Aorta (tissue), 5 donors: ENCODE measurements at regions not wholly inside any gene's neighbourhood (a gene's known extent, or its start where the extent isn't known, plus 50 kb on each side); places are given as distances from the start of the nearest gene placed in this dataset.
"Not testable (repeated sequence)": the region's sequence is repeated elsewhere in the genome, so short reads cannot be mapped to it uniquely, and the experiment has no call there.

Experiments used
- ATAC-seq: fragments of 200-7000 bp; cut with Tn5 transposase; one replicate; pipeline ENCODE4 v1.9.1; 2022; ENCODE audit warnings: moderate library complexity; ENCODE audit not compliant: low FRiP score
- DNase-seq, 2 donors: peaks; one replicate each; pipeline ENCODE4 v3.0.0-alpha.2; 2020
- H3K27ac ChIP-seq, 2 donors: one replicate each; pipeline ENCODE4 v1.5.1; 2013; ENCODE audit warnings: low read length in 2 of 2, mild to moderate bottlenecking in 2 of 2, moderate library complexity in 2 of 2, control low read depth in 1 of 2, inconsistent platforms in 1 of 2, low read depth in 1 of 2
- H3K27me3 ChIP-seq, 2 donors: one replicate each; pipeline ENCODE4 v1.6.1; 2013; ENCODE audit warnings: control low read depth in 1 of 2, low read length in 1 of 2, mild to moderate bottlenecking in 1 of 2, moderate library complexity in 1 of 2; ENCODE audit not compliant: insufficient read depth in 2 of 2, control insufficient read depth in 1 of 2
- H3K36me3 ChIP-seq, 2 donors: one replicate each; pipeline ENCODE4 v1.6.1; 2013; ENCODE audit warnings: control low read depth in 1 of 2, low read length in 1 of 2, mild to moderate bottlenecking in 1 of 2; ENCODE audit not compliant: insufficient read depth in 2 of 2, control insufficient read depth in 1 of 2
- H3K4me1 ChIP-seq, 2 donors: one replicate each; pipeline ENCODE4 v1.6.1; 2013; ENCODE audit warnings: low read length in 2 of 2, control low read depth in 1 of 2, mild to moderate bottlenecking in 1 of 2, moderate library complexity in 1 of 2; ENCODE audit not compliant: insufficient read depth in 2 of 2, control insufficient read depth in 1 of 2
- H3K4me3 ChIP-seq, 2 donors: one replicate each; pipeline ENCODE4 v1.5.1; 2013; ENCODE audit warnings: low read length in 2 of 2, control low read depth in 1 of 2, mild to moderate bottlenecking in 1 of 2
- H3K9me3 ChIP-seq: one replicate; pipeline ENCODE4 v1.6.1; 2013; ENCODE audit warnings: mild to moderate bottlenecking, low read length; ENCODE audit not compliant: control insufficient read depth
- WGBS, 2 donors: extraction: QIAGEN DNeasy Blood & Tissue Kit; methylation state at CpG; one replicate each; pipeline ENCODE4 v1.1.7; 2013; 5-methylcytosine and 5-hydroxymethylcytosine counted together
- intact Hi-C, 2 donors: fragments of 100-400 bp; cut with DNase I; formaldehyde crosslinking; loops; one replicate each; pipeline versions ENCODE4 v1.14.2 to v1.15.0; 2022
- donor health status: healthy with polysubstance abuse.
- donor health status: Bipolar disorder and iron deficiency.
- donor health status: DM: no; HTN: no; CAD: no.
- donor health status: DM: no; HTN: no; CAD: no.
- donor health status: DM: yes; HTN: yes; CAD: no.

DNA sequence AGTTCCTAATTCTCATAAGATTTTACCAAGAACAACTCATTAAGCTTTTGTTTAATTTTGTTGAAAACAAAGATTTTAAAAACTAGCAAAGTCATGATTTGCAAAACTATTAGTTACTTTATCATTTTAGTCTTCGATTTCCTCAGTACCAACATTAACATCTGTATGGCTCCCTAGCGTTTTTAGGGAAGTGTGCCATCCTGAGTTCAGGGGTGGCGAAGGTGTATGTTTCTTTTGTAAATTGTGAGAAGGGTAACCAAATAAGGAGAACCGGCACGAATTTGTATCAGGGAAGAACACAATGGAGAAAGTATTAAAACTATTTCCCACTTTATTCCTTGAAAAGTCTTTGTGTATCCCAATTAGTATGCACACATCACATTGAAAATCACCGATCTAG is 419.9 kb downstream of the DSC3 start:
- Histone ChIP-seq H3K27me3 (no peaks in the 10 kb centered on the region), H3K36me3 (no peaks in the 10 kb centered on the region), H3K4me1 (no peaks in the 10 kb centered on the region), H3K27ac (no peak overlapping the region), H3K9me3 (no peaks in the 10 kb centered on the region), H3K4me3 (no peak overlapping the region)
- ATAC-seq (no peak), DNase-seq (no peak)
- 54 to 55% methylated on average over 6 of the region's 6 CpGs for WGBS, 2 donors
- intact Hi-C loops: no loop called here

DNA sequence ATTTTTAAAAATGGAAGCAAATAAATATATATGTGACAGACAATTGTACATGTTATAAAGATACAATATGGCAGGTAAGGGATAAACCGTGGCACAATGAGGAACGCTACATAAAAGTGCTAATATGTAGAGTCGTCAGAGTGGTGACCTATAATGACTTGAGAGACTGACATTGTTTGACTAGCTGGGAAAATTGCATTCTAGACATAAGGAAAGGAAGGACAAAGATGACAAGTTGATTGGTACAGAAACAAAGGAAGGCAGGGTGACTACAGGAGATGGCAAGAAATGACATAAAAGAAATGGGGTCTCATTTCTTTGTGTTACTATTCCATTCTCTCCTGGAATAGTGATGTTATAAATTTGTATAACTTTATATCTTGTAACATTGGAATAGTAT is 420.4 kb downstream of the DSC3 start:
- intact Hi-C loops: no loop called here
- no peaks in the 10 kb centered on the region for H3K4me1 ChIP-seq
- no peak for ATAC-seq
- no peak overlapping the region for H3K27ac ChIP-seq
- no peaks in the 10 kb centered on the region for H3K9me3 ChIP-seq
- WGBS, 2 donors: 89 to 92% methylated on average over 3 of the region's 3 CpGs
- H3K36me3 ChIP-seq: no peaks in the 10 kb centered on the region
- H3K4me3 ChIP-seq: no peak overlapping the region
- no peak for DNase-seq
- H3K27me3 ChIP-seq: no peaks in the 10 kb centered on the region

DNA sequence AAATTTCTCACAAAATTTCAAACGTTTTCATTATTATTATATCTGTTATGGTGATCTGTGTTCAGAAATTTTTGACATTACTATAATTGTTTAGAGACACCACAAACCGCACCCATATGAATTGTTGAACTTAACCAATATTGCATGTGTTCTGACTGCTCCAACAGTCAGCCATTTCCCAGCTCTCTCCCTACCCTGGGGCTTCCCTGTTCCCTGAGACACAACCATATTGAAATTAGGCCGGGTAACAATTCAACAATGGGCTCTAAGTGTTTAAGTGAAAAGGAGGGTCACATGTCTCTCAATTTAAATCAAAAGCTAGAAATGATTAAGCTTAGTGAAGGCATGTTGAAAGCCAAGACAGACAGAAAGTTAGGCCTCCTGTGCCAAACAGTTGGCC is 424.0 kb downstream of the DSC3 start:
- intact Hi-C loops: no loop called here
- WGBS, 2 donors: 75 to 78% methylated on average over 3 of the region's 3 CpGs
- ATAC-seq: no peak
- no peaks in the 10 kb centered on the region for H3K36me3 ChIP-seq
- no peak overlapping the region for H3K27ac ChIP-seq
- no peaks in the 10 kb centered on the region for H3K27me3 ChIP-seq
- no peaks in the 10 kb centered on the region for H3K9me3 ChIP-seq
- DNase-seq: no peak
- H3K4me3 ChIP-seq: no peak overlapping the region
- H3K4me1 ChIP-seq: no peaks in the 10 kb centered on the region

DNA sequence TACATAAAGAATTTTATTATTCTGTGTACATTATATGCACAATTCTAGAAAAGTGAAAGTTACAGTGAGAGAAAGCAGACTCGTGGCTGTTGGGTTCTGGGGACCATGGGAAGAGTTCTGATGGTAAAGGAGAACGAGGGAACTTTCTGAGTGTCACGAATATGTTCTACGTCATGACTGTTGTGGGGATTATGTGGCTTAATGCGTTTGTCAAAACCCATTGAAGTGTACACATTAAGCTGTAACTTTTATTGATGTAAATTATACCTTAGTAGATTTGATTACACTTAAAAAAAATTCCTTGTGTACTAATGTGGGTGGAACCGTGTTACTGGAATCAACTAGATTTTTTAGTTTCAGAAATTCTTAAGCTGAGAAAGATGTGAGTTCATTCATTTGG is 426.1 kb downstream of the DSC3 start:
- Histone ChIP-seq H3K27ac (no peak overlapping the region), H3K27me3 (no peaks in the 10 kb centered on the region), H3K36me3 (no peaks in the 10 kb centered on the region), H3K4me1 (no peaks in the 10 kb centered on the region), H3K9me3 (no peaks in the 10 kb centered on the region), H3K4me3 (no peak overlapping the region)
- intact Hi-C loops: no loop called here
- no peak for DNase-seq
- 85 to 89% methylated on average over 6 of the region's 6 CpGs for whole genome bisulfite sequencing, 2 donors
- no peak for ATAC-seq

DNA sequence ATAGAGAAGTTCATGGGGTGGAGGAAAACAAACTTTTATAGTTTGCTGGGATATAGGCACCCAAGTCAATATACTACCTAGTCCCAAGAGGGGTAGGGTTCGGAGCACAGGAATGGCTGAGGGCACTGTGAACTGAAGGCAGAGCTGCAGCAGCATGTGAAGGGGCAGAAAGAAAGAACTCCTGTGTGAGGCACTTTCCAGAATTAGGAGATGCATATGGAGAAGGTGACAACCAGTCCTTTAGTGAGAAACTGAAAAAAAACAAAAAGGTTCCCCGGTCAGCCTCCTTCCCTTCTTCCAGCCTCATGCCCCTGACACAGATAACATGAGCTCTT is 429.1 kb downstream of the DSC3 start:
- no peak overlapping the region for H3K4me3 ChIP-seq
- H3K27ac ChIP-seq: no peak overlapping the region
- DNase-seq: no peak
- H3K4me1 ChIP-seq: no peaks in the 10 kb centered on the region
- H3K27me3 ChIP-seq: no peaks in the 10 kb centered on the region
- intact Hi-C loops: no loop called here
- no peak for ATAC-seq
- 42 to 56% methylated on average over 2 of the region's 2 CpGs for WGBS, 2 donors
- H3K9me3 ChIP-seq: no peaks in the 10 kb centered on the region
- no peaks in the 10 kb centered on the region for H3K36me3 ChIP-seq

DNA sequence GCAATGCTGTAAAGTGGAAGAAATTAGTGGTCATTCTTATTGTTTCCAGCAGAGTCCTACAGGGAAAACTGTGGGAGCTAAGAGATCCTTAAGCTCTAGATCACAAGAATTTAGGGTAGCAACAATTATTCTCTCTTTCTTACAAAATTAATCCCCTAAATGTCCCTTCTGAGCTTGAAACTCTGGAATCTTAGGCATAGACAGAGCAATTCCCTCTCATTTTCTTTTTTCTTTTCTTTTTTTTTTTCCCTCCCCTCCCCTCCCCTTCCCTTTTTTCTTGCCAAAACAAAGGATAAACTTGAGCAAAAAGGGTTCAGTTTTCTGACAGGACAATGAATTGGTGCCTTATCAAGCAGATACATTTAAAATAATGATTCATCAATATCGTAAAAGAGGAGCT is 441.0 kb downstream of the DSC3 start:
- ATAC-seq (no peak), DNase-seq (no peak)
- intact Hi-C loops: no loop called here
- Histone ChIP-seq H3K27ac (no peak overlapping the region), H3K4me3 (no peak overlapping the region), H3K4me1 (no peaks in the 10 kb centered on the region), H3K9me3 (no peaks in the 10 kb centered on the region), H3K27me3 (no peaks in the 10 kb centered on the region), H3K36me3 (no peaks in the 10 kb centered on the region)
- WGBS, 2 donors: 36 to 63% methylated on average over 1 of the region's 1 CpG

DNA sequence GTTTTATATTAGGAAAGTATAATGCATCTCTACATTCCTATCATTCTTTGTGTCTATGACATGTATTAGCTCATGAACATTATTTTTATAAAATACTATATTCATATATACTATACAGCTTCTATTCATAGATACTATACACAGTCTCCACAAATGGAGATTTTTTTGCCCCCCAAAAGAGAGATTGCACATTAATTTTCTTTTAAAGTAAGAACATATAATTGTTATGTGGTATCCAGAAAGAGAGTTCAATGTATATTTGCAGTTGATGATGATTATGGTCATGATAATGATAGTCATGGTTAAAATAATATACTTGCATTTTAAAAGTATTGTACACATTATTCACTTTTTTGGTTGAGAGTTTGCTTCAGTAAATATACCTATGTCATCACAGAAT is 445.3 kb downstream of the DSC3 start:
- Histone ChIP-seq H3K27ac (no peak overlapping the region), H3K9me3 (no peaks in the 10 kb centered on the region), H3K4me1 (no peaks in the 10 kb centered on the region), H3K27me3 (no peaks in the 10 kb centered on the region), H3K4me3 (no peak overlapping the region), H3K36me3 (no peaks in the 10 kb centered on the region)
- intact Hi-C loops: no loop called here
- ATAC-seq (no peak), DNase-seq (no peak)

DNA sequence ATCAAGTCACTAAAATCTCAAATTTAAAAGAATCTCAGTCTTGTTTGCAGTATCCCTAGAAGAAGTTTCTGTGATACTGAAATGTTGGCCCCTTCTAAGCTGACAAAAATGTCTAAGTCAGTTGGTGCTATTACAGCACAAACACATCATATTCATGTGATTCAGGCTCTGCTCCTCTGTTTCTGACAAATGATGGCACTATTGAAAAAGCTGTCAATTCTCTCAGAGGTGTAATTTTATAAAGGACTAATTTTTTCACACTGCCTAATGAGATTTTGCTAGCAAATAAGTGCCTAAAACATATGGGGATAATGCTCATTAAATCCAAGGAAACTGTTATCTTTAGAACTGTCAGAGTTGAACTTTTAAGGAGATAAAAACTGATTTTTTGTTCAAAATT is 445.9 kb downstream of the DSC3 start:
- Histone ChIP-seq H3K27me3 (no peaks in the 10 kb centered on the region), H3K4me3 (no peak overlapping the region), H3K36me3 (no peaks in the 10 kb centered on the region), H3K9me3 (no peaks in the 10 kb centered on the region), H3K4me1 (no peaks in the 10 kb centered on the region), H3K27ac (no peak overlapping the region)
- ATAC-seq (no peak), DNase-seq (no peak)
- intact Hi-C loops: no loop called here

DNA sequence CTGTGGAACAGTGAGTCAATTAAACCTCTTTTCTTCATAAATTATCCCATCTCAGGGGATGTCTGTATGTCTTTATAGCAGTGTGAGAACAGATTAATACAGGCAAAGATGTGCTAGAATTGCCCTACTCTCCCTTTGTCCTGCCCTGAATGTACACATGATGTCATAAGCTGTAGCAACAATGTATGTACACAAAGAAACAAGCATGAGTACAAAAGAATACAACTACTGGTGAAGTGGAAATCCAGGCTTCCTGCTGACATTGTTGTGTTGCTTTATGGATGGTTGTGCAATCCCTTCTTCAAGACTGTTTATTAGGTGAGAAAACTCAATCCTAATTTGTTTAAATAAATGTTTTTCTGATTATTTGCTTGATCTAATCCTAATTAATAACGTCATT is 446.6 kb downstream of the DSC3 start:
- H3K27me3 ChIP-seq: no peaks in the 10 kb centered on the region
- ATAC-seq (no peak), DNase-seq (no peak)
- 86 to 91% methylated on average over 1 of the region's 1 CpG for WGBS, 2 donors
- intact Hi-C loops: no loop called here
- H3K36me3 ChIP-seq: no peaks in the 10 kb centered on the region
- no peak overlapping the region for H3K4me3 ChIP-seq
- no peak overlapping the region for H3K27ac ChIP-seq
- H3K4me1 ChIP-seq: no peaks in the 10 kb centered on the region
- H3K9me3 ChIP-seq: no peaks in the 10 kb centered on the region

DNA sequence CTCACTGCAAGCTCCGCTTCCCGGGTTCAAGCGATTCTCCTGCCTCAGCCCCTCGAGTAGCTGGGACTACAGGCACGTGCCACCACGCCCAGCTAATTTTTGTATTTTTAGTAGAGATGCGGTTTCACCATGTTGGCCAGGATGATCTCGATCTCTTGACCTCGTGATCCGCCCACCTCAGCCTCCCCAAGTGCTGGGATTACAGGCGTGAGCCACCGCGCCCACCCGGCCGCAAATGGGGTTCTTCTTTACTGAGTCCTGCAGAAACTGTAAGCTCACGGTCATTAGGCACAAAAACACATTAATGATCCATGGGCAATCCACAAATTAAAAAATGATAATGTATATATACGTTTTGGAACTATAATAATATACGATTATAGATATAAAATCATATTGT is 447.6 kb downstream of the DSC3 start:
- H3K9me3 ChIP-seq, H3K36me3 ChIP-seq, ATAC-seq, intact Hi-C loops, H3K4me1 ChIP-seq, DNase-seq, H3K4me3 ChIP-seq, H3K27ac ChIP-seq, H3K27me3 ChIP-seq: not testable (repeated sequence)
- WGBS, 2 donors: 91 to 95% methylated on average over 18 of the region's 18 CpGs
